ENCODE measurements at regions not wholly inside any gene's neighbourhood (a gene's known extent, or its start where the extent isn't known, plus 50 kb on each side); places are given as distances from the start of the nearest gene placed in this dataset.

GRCh38 chr6:25041485-25042035, 105.8 kb upstream of the RIPOR2 start:
- DNase-seq: peak; percentile 54

DNA sequence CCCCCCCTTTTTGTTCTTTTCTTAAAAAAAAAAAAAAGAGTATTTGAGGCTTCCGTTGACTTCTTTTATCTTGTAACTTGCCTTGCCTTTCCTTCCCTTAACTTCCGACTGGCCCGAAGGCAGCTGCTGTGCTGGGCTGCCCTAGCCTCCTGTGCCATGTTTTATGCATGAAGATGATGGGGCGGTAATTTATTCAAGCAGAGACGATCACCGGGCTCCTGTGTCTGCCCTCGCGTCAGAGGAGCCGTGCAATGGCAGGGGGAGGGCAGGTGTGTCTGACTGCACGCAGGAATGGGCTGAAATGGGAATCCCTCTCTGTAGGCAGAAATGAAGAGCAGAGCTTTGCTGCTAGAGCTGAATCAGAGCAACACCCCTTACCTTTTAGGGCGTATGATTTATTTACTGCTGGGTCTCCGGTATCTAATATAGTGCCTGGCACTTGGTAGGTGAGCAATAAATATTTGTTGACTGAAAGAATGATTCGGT, 106.3 kb upstream of the RIPOR2 start:
- peak; percentile 52 for DNase-seq

DNA sequence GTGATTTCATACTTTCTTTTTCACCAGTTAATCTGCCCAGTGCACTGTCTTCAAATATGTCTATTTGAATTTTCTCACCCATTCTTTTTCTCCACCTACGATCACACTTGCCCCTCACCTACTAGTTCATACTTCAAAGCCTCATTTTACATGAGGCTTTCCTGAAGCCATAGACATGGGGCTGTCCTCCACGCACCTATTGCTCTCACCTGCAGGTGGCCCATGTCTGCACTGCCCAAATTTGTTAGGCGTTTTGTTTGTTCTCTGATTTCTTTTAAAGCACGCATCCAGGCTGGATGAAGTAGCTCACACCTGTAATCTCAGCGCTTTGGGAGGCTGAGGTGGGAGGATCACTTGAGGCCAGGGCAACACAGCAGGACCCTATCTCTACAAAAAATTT, 106.8 kb upstream of the RIPOR2 start:
- no peak for DNase-seq

GRCh38 chr6:25042984-25043725, 107.4 kb upstream of the RIPOR2 start:
- no peak for DNase-seq

GRCh38 chr6:25043892-25044291, 108.1 kb upstream of the RIPOR2 start:
- no peak for DNase-seq

DNA sequence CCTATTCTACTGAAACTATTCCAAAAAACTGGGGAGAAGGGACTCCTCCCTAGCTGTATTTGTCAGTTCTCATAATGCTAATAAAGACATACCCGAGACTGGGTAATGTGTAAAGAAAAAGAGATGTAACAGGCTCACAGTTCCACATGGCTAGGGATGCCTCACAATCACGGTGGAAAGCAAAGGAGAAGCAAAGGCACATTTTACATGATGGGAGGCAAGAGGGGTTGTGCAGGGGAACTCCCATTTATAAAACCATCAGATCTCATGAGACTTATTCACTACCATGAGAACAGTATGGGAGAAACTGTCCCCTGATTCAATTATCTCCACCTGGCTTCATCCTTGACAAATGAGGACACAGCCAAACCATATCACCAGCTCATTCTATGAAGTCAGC, 111.2 kb upstream of the RIPOR2 start:
- DNase-seq: no peak

- DNase-seq: peak; percentile 77
Observed at GRCh38 chr6:25050356-25050755, 114.6 kb upstream of the RIPOR2 start.

GRCh38 chr6:25051083-25051482, 115.3 kb upstream of the RIPOR2 start:
- DNase-seq: no peak

DNA sequence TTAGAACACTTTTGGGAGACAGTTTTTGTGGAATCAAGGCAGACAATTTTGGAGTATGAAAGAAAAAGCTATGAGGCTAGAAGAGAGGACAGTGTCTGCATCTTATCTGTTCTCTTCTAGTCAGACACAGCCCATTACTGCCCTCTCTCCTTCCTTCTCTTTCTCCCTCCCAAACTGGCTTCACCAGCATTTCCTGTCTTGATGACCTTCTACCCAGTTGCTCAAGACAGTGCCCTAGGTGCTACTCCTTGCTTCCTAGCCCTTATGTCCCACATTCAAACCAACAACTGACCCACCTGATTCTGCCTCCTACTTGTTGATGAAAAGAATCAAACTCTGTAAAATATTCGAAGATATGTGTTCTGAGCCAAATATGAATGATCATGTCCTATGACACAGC, 116.4 kb upstream of the RIPOR2 start:
- DNase-seq: no peak

DNA sequence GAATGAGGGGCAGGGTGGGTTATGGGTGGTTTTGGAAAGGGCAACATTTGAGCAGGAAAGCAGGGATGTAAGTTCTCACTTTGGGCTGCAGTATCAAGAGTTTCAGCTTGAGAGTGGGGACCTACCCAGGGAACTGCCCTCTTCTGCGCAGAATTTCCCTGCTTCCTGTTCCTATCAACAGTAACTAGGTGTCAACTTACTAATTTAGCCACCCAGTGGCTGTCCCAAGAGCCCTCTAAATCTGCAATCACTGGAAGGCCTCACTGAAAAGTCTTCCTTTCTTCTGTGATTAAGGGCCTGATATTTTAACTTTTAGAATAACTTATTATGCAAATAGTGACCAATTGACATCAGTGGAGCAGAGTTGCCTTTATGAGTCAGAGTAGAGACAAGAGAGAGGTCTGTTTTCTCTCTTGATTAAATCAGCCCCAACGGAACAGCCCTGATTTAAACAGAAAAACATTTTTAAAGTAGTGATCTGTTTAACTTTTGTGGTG, 118.2 kb upstream of the RIPOR2 start:
- DNase-seq: no peak

DNA sequence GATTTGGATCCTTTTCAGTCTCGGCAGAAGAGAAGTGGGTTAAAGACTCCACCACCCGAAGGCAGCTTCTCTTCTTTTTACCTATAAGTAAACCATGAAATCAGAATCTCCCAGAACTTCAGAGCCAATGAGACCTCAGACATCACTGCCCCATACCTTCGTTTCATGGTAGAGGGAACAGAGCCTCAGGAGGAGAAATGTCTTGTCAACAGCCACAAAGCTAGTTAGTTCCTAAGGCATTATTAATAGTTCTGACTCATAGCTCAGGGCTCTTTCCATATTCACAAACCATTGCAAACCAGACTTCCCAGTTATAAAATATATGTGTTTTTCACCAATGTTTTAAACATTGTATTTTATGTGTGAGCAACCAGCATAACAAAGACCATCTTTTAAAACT, 118.7 kb upstream of the RIPOR2 start:
- DNase-seq: no peak

- DNase-seq: peak; percentile 56
Observed at GRCh38 chr6:25056130-25056529, 120.4 kb upstream of the RIPOR2 start.

DNA sequence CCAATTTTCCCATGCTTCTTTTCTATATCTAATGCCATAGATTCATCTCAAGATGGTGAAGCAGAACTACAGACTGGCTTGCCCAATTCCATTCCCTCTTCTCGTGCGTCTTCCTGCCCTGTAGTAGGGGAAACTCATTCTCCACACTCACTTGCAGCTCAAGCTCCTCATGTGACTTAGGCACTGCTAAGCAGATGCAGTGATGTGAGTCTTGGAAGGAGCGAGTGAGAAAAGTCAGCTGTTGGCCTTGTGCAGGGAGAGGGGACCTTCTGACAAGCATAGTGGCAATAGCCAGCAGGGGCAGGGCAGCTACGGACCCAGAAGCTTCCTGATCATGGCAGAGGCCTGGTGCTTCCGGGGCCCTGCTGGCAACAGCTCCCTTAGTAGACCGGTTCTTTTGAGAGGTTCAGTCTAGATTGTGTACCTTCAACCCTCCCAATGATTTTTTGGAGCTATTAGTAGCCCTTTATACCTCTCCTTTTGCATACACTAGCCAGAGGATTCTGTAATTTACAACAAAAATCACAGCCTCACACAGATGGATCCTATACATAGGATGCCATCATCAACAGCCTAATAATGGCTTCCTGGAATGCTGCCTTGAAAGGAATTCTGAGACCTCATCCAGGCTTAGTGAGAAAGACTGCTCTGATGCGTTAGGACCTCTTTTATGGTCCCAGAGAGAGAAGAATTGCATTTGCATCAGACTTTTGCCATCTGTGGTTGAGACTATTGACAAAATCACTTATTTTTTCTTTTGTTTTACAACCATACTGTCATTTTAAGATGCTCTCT, 121.5 kb upstream of the RIPOR2 start:
- no peak for DNase-seq

GRCh38 chr6:25058441-25058840, 122.7 kb upstream of the RIPOR2 start:
- no peak for DNase-seq

DNA sequence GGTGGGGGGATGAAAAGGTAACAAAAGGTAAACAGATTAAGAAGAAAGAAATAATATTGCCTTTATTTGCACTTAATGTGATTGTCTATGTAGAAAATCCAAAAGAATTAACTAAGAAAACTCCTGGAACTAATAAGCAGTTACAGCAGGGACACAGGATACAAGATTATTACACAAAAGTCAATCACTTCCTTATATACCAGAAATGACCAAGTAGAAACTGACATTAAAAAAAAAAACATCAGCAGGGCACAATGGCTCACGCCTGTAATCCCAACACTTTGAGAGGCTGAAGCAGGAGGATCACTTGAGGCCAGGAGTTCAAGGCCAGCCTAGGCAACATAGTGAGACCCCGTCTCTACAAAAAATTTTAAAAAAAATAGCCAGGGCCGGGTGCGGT, 123.2 kb upstream of the RIPOR2 start:
- DNase-seq: no peak

DNA sequence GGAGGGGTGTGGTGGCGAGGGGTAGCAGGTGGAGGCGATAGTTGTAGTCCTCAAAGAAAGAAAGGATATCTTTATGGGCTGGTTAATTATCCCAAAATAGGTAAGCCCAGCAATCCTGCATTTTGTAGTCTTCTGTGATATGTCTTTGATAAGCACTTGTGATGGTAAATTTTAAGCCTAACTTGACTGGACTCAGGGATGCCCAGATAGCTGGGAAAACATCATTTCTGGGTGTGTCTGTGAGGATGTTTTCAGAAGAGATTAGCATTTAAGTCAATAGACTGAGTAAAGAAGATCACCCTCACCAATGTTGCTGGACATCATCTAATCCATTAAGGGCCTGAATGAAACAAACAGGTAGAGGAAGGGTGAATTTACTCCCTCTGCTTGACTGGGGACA, 124.8 kb upstream of the RIPOR2 start:
- no peak for DNase-seq

DNA sequence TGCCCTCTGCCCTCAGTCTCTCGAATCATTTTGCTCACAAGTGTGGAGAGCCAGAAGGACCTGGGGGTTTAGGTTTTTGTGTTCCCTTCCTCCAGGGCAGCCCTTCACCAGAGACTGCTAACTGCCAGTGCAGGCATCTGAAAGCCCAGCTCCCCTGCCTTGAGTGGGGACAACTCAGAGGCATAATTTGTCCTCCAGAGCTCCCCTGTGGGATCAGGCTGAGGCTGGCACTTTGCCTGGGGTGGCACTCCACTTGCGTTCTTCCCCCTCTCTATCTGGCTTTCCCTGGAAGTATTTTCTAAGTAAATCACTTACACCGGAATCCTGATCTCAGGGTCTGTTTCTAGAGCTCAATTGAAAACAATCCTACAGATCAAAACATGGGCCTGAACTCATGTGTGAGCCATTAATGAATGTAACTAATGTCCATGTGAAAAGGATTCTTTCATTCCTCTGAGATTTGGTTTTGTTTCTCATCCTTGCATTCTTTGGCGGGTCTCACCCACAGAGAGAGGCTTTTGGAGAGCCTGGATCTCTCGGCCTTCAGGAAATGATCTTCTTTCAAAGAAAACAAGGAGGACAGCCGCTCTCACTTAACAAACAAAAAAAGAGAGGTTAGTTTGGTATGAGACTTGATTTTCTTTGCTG, 125.7 kb upstream of the RIPOR2 start:
- no peak for DNase-seq

- no peak for DNase-seq
Observed at GRCh38 chr6:25062070-25062811, 126.5 kb upstream of the RIPOR2 start.

- no peak for DNase-seq
Observed at GRCh38 chr6:25064006-25064405, 128.2 kb upstream of the RIPOR2 start.

- DNase-seq: no peak
Observed at GRCh38 chr6:25065666-25066065, 129.9 kb upstream of the RIPOR2 start.

DNA sequence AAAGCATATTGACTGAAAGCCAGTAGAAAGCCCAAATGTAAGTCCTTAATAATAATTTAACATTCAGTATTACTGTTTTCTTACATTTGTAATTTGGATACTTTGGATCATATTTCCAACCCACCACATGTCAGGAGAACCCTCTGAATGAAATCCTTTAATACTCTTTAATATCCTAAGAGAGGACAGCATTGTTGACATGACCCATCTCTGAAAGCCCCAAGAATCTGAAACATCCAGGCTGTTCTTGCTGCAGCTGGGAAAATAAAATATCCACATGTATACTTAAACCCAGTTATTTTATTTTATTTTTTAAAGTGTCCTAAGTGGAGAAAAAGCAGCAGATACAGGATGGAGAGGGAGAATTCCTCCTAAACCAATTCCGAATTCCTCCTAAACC, 130.8 kb upstream of the RIPOR2 start:
- no peak for DNase-seq

DNA sequence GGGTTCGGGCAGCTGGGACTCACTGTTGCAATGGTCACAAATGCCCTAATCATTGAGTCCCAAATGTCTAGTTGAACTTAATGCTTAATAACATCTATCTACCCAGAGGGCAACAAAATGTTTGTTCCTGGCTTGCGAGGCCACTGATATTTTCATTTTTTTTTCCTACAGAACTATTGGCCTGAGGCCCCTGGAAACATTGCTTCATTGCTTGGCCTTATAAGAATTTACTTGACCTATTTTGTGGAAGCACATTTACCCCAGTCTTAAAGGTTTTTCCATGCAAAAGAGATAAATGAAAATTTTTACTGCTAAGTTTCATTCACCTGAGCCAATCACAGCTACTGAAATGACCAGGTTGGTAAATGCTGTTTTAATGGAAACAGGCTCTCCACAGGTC, 133.1 kb upstream of the RIPOR2 start:
- no peak for DNase-seq
